SK-N-SH (cell line): ENCODE measurements at regions not wholly inside any gene's neighbourhood (a gene's known extent, or its start where the extent isn't known, plus 50 kb on each side); places are given as distances from the start of the nearest gene placed in this dataset.

Source experiments
- CTCF ChIA-PET: fragments of 300-600, 350-600 bp; formaldehyde crosslinking; extraction: SDS; loops from one replicate; lab custom pipeline; 2021; lab: Yijun Ruan, JAX
- POLR2A ChIA-PET: fragments of 350-600 bp; sonication (Branson Sonifier 250); formaldehyde crosslinking; extraction: SDS; loops from one replicate; lab custom pipeline; 2020; ENCODE audit warnings: antibody characterized with exemption, inconsistent platforms; lab: Yijun Ruan, JAX
- DNase-seq: peaks from one replicate; pipeline ENCODE4 v3.0.0; 2012
- H2AFZ ChIP-seq: fragments of 200-600 bp; sonication (generic); 2 replicates; pipeline ENCODE4 v1.8.1; 2016; ENCODE audit warnings: antibody characterized with exemption, mild to moderate bottlenecking, low read depth
- H3F3A ChIP-seq: fragments of 200-600 bp; sonication (generic); replicated peaks from 2 replicates; pipeline ENCODE3; 2016; ENCODE audit warnings: antibody characterized with exemption, mild to moderate bottlenecking; ENCODE audit not compliant: insufficient read depth
- H3K27ac ChIP-seq, 2 experiments: fragments of 200-500 bp in 1 of 2; fragments of 200-600 bp in 1 of 2; sonication (Bioruptor generic) in 1 of 2; sonication (generic), shearing (Covaris generic) in 1 of 2; 2 replicates each; pipeline versions ENCODE4 v1.5.1 to v1.6.1; 2014 to 2016; ENCODE audit warnings: low read depth in 2 of 2, inconsistent platforms in 1 of 2, low read length in 1 of 2, mild to moderate bottlenecking in 1 of 2, mixed read lengths in 1 of 2
- H3K27me3 ChIP-seq: fragments of 200-600 bp; sonication (generic), shearing (Covaris generic); 2 replicates; pipeline ENCODE4 v1.6.1; 2016; ENCODE audit warnings: mixed run types; ENCODE audit not compliant: insufficient read depth
- H3K36me3 ChIP-seq, 2 experiments: fragments of 200-500 bp in 1 of 2; fragments of 200-600 bp in 1 of 2; sonication (Bioruptor generic) in 1 of 2; sonication (generic) in 1 of 2; replicated peaks in 1 of 2; 2 replicates each; pipeline versions ENCODE3 to v1.5.1; 2014 to 2016; ENCODE audit warnings: low read length in 1 of 2, mild to moderate bottlenecking in 1 of 2; ENCODE audit not compliant: insufficient read depth in 2 of 2, control insufficient read depth in 1 of 2
- H3K4me1 ChIP-seq, 2 experiments: fragments of 200-500 bp in 1 of 2; fragments of 200-600 bp in 1 of 2; sonication (Bioruptor generic) in 1 of 2; sonication (generic), shearing (Covaris generic) in 1 of 2; 2 replicates each; pipeline versions ENCODE4 v1.5.1 to v1.6.1; 2014 to 2016; ENCODE audit warnings: low read depth in 1 of 2, low read length in 1 of 2, mixed run types in 1 of 2; ENCODE audit not compliant: insufficient read depth in 2 of 2, control insufficient read depth in 1 of 2
- H3K4me2 ChIP-seq: fragments of 200-600 bp; sonication (generic), shearing (Covaris generic); 2 replicates; pipeline ENCODE4 v1.6.1; 2017; ENCODE audit warnings: mixed run types
- H3K4me3 ChIP-seq, 2 experiments: fragments of 200-500 bp in 1 of 2; fragments of 200-600 bp in 1 of 2; sonication (Bioruptor generic) in 1 of 2; sonication (generic), shearing (Covaris generic) in 1 of 2; 2 replicates each; pipeline versions ENCODE4 v1.5.1 to v1.8.1; 2014 to 2016; ENCODE audit warnings: low read depth in 2 of 2, inconsistent platforms in 1 of 2, low read length in 1 of 2, mild to moderate bottlenecking in 1 of 2, mixed read lengths in 1 of 2, moderate library complexity in 1 of 2
- H3K79me2 ChIP-seq: fragments of 200-600 bp; sonication (generic); 2 replicates; pipeline ENCODE4 v1.8.1; 2017; ENCODE audit warnings: mild to moderate bottlenecking; ENCODE audit not compliant: insufficient read depth
- H3K9ac ChIP-seq: fragments of 200-600 bp; sonication (generic); 2 replicates; pipeline ENCODE4 v1.6.1; 2017; ENCODE audit warnings: mixed run types
- H3K9me2 ChIP-seq: fragments of 200-600 bp; sonication (generic); 2 replicates; pipeline ENCODE4 v1.6.1; 2017; ENCODE audit warnings: mixed run types
- H3K9me3 ChIP-seq: fragments of 200-600 bp; sonication (generic); 2 replicates; pipeline ENCODE4 v1.6.1; 2017; ENCODE audit warnings: mixed run types, mild to moderate bottlenecking, moderate library complexity
- H4K20me1 ChIP-seq: fragments of 200-600 bp; sonication (generic); 2 replicates; pipeline ENCODE4 v1.6.1; 2017; ENCODE audit warnings: mild to moderate bottlenecking, mixed run types; ENCODE audit not compliant: insufficient read depth
- GABPA ChIP-seq: IDR thresholded peaks from 2 replicates; pipeline ENCODE4 v1.4.0; 2012; ENCODE audit warnings: low read depth, mild to moderate bottlenecking
- IRF3 ChIP-seq: fragments of 150-350 bp; IDR thresholded peaks from 2 replicates; pipeline ENCODE4 v1.6.1; 2016; ENCODE audit warnings: mild to moderate bottlenecking, low read depth, low read length
- MEF2A ChIP-seq: IDR thresholded peaks from 2 replicates; pipeline ENCODE4 v1.4.0; 2012; ENCODE audit warnings: low read depth, borderline replicate concordance
- MXI1 ChIP-seq: IDR thresholded peaks from 2 replicates; pipeline ENCODE4 v1.6.1; 2012; ENCODE audit warnings: mild to moderate bottlenecking, low read depth, low read length, improper control_type of control experiment
- POLR2AphosphoS5 ChIP-seq: IDR thresholded peaks from 2 replicates; pipeline ENCODE4 v1.6.1; 2012; ENCODE audit warnings: low read depth, low read length
- SIN3A ChIP-seq: IDR thresholded peaks from 2 replicates; pipeline ENCODE4 v1.6.1; 2012; ENCODE audit warnings: low read depth, mild to moderate bottlenecking, low read length, moderate library complexity, borderline replicate concordance
- SMC3 ChIP-seq: IDR thresholded peaks from 2 replicates; pipeline ENCODE4 v1.6.1; 2012; ENCODE audit warnings: low read depth, low read length, improper control_type of control experiment
- USF1 ChIP-seq: IDR thresholded peaks from 2 replicates; pipeline ENCODE4 v1.4.0; 2012; ENCODE audit warnings: low read depth, borderline replicate concordance
- USF2 ChIP-seq: fragments of 150-350 bp; IDR thresholded peaks from 2 replicates; pipeline ENCODE4 v1.6.1; 2017; ENCODE audit warnings: antibody characterized with exemption, low read length, low read depth, borderline replicate concordance
- YY1 ChIP-seq: IDR thresholded peaks from 2 replicates; pipeline ENCODE4 v1.4.0; 2012; ENCODE audit warnings: low read depth, mild to moderate bottlenecking
- ZBTB33 ChIP-seq: IDR thresholded peaks from 2 replicates; pipeline ENCODE4 v1.4.0; 2012; ENCODE audit warnings: low read depth, borderline replicate concordance
- WGBS: methylation state at CpG from one replicate; pipeline ENCODE4 v1.1.6; 2017; ENCODE audit warnings: low lambda C conversion rate; 5-methylcytosine and 5-hydroxymethylcytosine counted together

GRCh38 chr7:98520356-98520951 lies 96.6 kb upstream of the NPTX2 start:
- CTCF ChIA-PET = no interaction called here
- TF ChIP-seq MEF2A (no peak), MXI1 (no peak), IRF3 (no peak), ZBTB33 (no peak), SMC3 (no peak), USF1 (no peak), SIN3A (no peak), USF2 (no peak), POLR2AphosphoS5 (no peak), YY1 (no peak), GABPA (no peak)
- no peaks in the 10 kb centered on the region for H3K79me2 ChIP-seq
- no peaks in the 10 kb centered on the region for H3K4me1 ChIP-seq
- no peaks in the 10 kb centered on the region for H3F3A ChIP-seq
- H3K4me2 ChIP-seq = no peak overlapping the region
- no peak overlapping the region for H3K4me3 ChIP-seq
- no peaks in the 10 kb centered on the region for H3K9me2 ChIP-seq
- no peaks in the 10 kb centered on the region for H3K9me3 ChIP-seq
- POLR2A ChIA-PET = no interaction called here
- H2AFZ ChIP-seq = no peak overlapping the region
- no peaks in the 10 kb centered on the region for H3K36me3 ChIP-seq
- no peaks in the 10 kb centered on the region for H4K20me1 ChIP-seq
- H3K27me3 ChIP-seq = no peaks in the 10 kb centered on the region
- WGBS = 45% methylated on average over 10 of the region's 10 CpGs
- no peak overlapping the region for H3K9ac ChIP-seq
- no peak overlapping the region for H3K27ac ChIP-seq
- DNase-seq = peak; percentile 64
